Neuronal stem cell (in vitro differentiated cells): ENCODE measurements at regions not wholly inside any gene's neighbourhood (a gene's known extent, or its start where the extent isn't known, plus 50 kb on each side); places are given as distances from the start of the nearest gene placed in this dataset.

ENCODE experiments used
- DNase-seq: peaks from one replicate; pipeline ENCODE4 v3.0.0-alpha.2; 2013; ENCODE audit warnings: low spot score
- H2AFZ ChIP-seq: one replicate; pipeline ENCODE4 v1.6.1; 2013; ENCODE audit warnings: mild to moderate bottlenecking, low read length, inconsistent platforms
- H2AK5ac ChIP-seq: 2 replicates; pipeline ENCODE4 v1.6.1; 2013; ENCODE audit warnings: low read depth, mild to moderate bottlenecking, inconsistent platforms, low read length, moderate library complexity, mixed read lengths
- H2BK120ac ChIP-seq: 2 replicates; pipeline ENCODE4 v1.6.1; 2013; ENCODE audit warnings: low read depth, mild to moderate bottlenecking, inconsistent platforms, low read length, moderate library complexity, mixed read lengths
- H2BK12ac ChIP-seq: one replicate; pipeline ENCODE4 v1.6.1; 2013; ENCODE audit warnings: low read length, inconsistent platforms
- H2BK15ac ChIP-seq: 2 replicates; pipeline ENCODE4 v1.6.1; 2013; ENCODE audit warnings: mild to moderate bottlenecking, low read length, inconsistent platforms, mixed read lengths
- H2BK5ac ChIP-seq: one replicate; pipeline ENCODE4 v1.6.1; 2013; ENCODE audit warnings: inconsistent platforms, mild to moderate bottlenecking, low read length, moderate library complexity
- H3K14ac ChIP-seq: one replicate; pipeline ENCODE4 v1.6.1; 2013; ENCODE audit warnings: low read length, inconsistent platforms
- H3K18ac ChIP-seq: 2 replicates; pipeline ENCODE4 v1.6.1; 2013; ENCODE audit warnings: low read length, inconsistent platforms
- H3K23ac ChIP-seq: 2 replicates; pipeline ENCODE4 v1.6.1; 2013; ENCODE audit warnings: low read depth, mild to moderate bottlenecking, mixed read lengths, low read length, inconsistent platforms; ENCODE audit not compliant: poor library complexity
- H3K27ac ChIP-seq: replicated peaks from 3 replicates; pipeline ENCODE4 v1.5.1; 2013; ENCODE audit warnings: low read length, inconsistent platforms
- H3K27me3 ChIP-seq, 3 experiments: 2 replicates each; pipeline ENCODE4 v1.6.1; 2013; ENCODE audit warnings: low read length in 3 of 3, mild to moderate bottlenecking in 2 of 3, inconsistent platforms in 1 of 3, low read depth in 1 of 3, mixed read lengths in 1 of 3, moderate library complexity in 1 of 3; ENCODE audit not compliant: control insufficient read depth in 3 of 3, insufficient read depth in 3 of 3
- H3K36me3 ChIP-seq, 2 donors: replicated peaks in 1 of 2; 2 replicates each; pipeline ENCODE4 v1.6.1; 2013; ENCODE audit warnings: low read length in 2 of 2; ENCODE audit not compliant: control insufficient read depth in 2 of 2, insufficient read depth in 2 of 2
- H3K4ac ChIP-seq: 2 replicates; pipeline ENCODE4 v1.6.1; 2013; ENCODE audit warnings: inconsistent platforms, mild to moderate bottlenecking, low read length, moderate library complexity
- H3K4me1 ChIP-seq, 2 donors: 1 replicate in 1 of 2; 2 replicates in 1 of 2; pipeline ENCODE4 v1.6.1; 2013; ENCODE audit warnings: low read length in 2 of 2, low read depth in 1 of 2; ENCODE audit not compliant: control insufficient read depth in 2 of 2, insufficient read depth in 1 of 2
- H3K4me2 ChIP-seq: one replicate; pipeline ENCODE4 v1.6.1; 2013; ENCODE audit warnings: mild to moderate bottlenecking, low read length, inconsistent platforms; ENCODE audit not compliant: insufficient read depth, poor library complexity, severe bottlenecking
- H3K4me3 ChIP-seq, 2 donors: 2 replicates each; pipeline ENCODE4 v1.5.1; 2013; ENCODE audit warnings: low read length in 2 of 2, mild to moderate bottlenecking in 2 of 2, inconsistent platforms in 1 of 2, moderate library complexity in 1 of 2
- H3K79me1 ChIP-seq: one replicate; pipeline ENCODE4 v1.6.1; 2013; ENCODE audit warnings: low read depth, mild to moderate bottlenecking, inconsistent platforms, low read length, moderate library complexity
- H3K9ac ChIP-seq: one replicate; pipeline ENCODE4 v1.6.1; 2013; ENCODE audit warnings: mild to moderate bottlenecking, low read depth, low read length, inconsistent platforms; ENCODE audit not compliant: poor library complexity
- H3K9me3 ChIP-seq, 2 donors: replicated peaks in 1 of 2; 2 replicates each; pipeline versions ENCODE3 to v1.6.1; 2013; ENCODE audit warnings: low read length in 2 of 2, mild to moderate bottlenecking in 2 of 2, inconsistent platforms in 1 of 2, low read depth in 1 of 2, mixed read lengths in 1 of 2, moderate library complexity in 1 of 2; ENCODE audit not compliant: control insufficient read depth in 2 of 2, insufficient read depth in 1 of 2
- H4K8ac ChIP-seq: one replicate; pipeline ENCODE4 v1.6.1; 2013; ENCODE audit warnings: low read depth, mild to moderate bottlenecking, inconsistent platforms, low read length, moderate library complexity
- H4K91ac ChIP-seq: one replicate; pipeline ENCODE4 v1.6.1; 2013; ENCODE audit warnings: low read length, low read depth, mild to moderate bottlenecking, inconsistent platforms; ENCODE audit not compliant: poor library complexity
- WGBS, 2 donors: extraction: QIAGEN DNeasy Blood & Tissue Kit; methylation state at CpG; one replicate each; pipeline ENCODE4 v1.1.7; 2013; ENCODE audit warnings: missing lambda C conversion rate in 2 of 2, mixed read lengths in 1 of 2; ENCODE audit not compliant: insufficient read length in 2 of 2, insufficient replicate concordance in 1 of 2; ENCODE audit errors: extremely low coverage in 2 of 2; 5-methylcytosine and 5-hydroxymethylcytosine counted together

- H3K4me3 ChIP-seq = no peak overlapping the region
- H2BK12ac ChIP-seq = no peak overlapping the region
- no peak overlapping the region for H2AFZ ChIP-seq
- no peak overlapping the region for H3K9ac ChIP-seq
- H3K4ac ChIP-seq = no peak overlapping the region
- H3K4me1 ChIP-seq = peaks cover 13 to 25% of the 10 kb centered on the region in 2 donors
- H2BK15ac ChIP-seq = no peak overlapping the region
- H2BK5ac ChIP-seq = no peak overlapping the region
- H3K14ac ChIP-seq = no peak overlapping the region
- H4K8ac ChIP-seq = no peak overlapping the region
- H3K4me2 ChIP-seq = no peak overlapping the region
- no peak for DNase-seq
- no peaks in the 10 kb centered on the region for H3K79me1 ChIP-seq
- no peak overlapping the region for H3K23ac ChIP-seq
- no peak overlapping the region for H2AK5ac ChIP-seq
- peaks cover 0 to 8% of the 10 kb centered on the region in 2 donors for H3K9me3 ChIP-seq
- H2BK120ac ChIP-seq = no peak overlapping the region
- no peaks in the 10 kb centered on the region for H3K27me3 ChIP-seq
- no CpG with 5 or more reads among the region's 1 CpG for whole genome bisulfite sequencing, 2 donors
- no peaks in the 10 kb centered on the region for H3K36me3 ChIP-seq
- H3K18ac ChIP-seq = no peak overlapping the region
- H4K91ac ChIP-seq = no peak overlapping the region
- H3K27ac ChIP-seq = no peak overlapping the region
Observed at GRCh38 chr15:95848126-95848525, 482.4 kb upstream of the NR2F2 start.

- no peak overlapping the region for H3K4ac ChIP-seq
- no peak overlapping the region for H2AK5ac ChIP-seq
- no peak overlapping the region for H4K91ac ChIP-seq
- no peak overlapping the region for H2BK5ac ChIP-seq
- WGBS, 2 donors = no CpG with 5 or more reads among the region's 2 CpGs
- H2BK15ac ChIP-seq = no peak overlapping the region
- no peaks in the 10 kb centered on the region for H3K79me1 ChIP-seq
- H3K27ac ChIP-seq = no peak overlapping the region
- no peak overlapping the region for H3K18ac ChIP-seq
- no peak overlapping the region for H3K4me2 ChIP-seq
- no peak overlapping the region for H2BK12ac ChIP-seq
- H2AFZ ChIP-seq = no peak overlapping the region
- H3K9ac ChIP-seq = no peak overlapping the region
- no peaks in the 10 kb centered on the region for H3K27me3 ChIP-seq
- no peak overlapping the region for H3K4me3 ChIP-seq
- no peak for DNase-seq
- peaks cover 0 to 2% of the 10 kb centered on the region in 2 donors for H3K4me1 ChIP-seq
- H3K14ac ChIP-seq = no peak overlapping the region
- no peaks in the 10 kb centered on the region for H3K36me3 ChIP-seq
- no peak overlapping the region for H2BK120ac ChIP-seq
- H4K8ac ChIP-seq = no peak overlapping the region
- H3K9me3 ChIP-seq = peaks cover 0 to 8% of the 10 kb centered on the region in 2 donors
- no peak overlapping the region for H3K23ac ChIP-seq
Observed at GRCh38 chr15:95850837-95851236, 479.7 kb upstream of the NR2F2 start.

GRCh38 chr15:95853350-95853749 is 477.1 kb upstream of the NR2F2 start:
- no peak overlapping the region for H4K91ac ChIP-seq
- H3K9ac ChIP-seq = no peak overlapping the region
- H3K18ac ChIP-seq = no peak overlapping the region
- H2BK12ac ChIP-seq = no peak overlapping the region
- no peak overlapping the region for H2BK120ac ChIP-seq
- no peak overlapping the region for H2BK15ac ChIP-seq
- no peak overlapping the region for H2AFZ ChIP-seq
- H3K4me2 ChIP-seq = no peak overlapping the region
- H3K36me3 ChIP-seq = no peaks in the 10 kb centered on the region
- no peak overlapping the region for H2AK5ac ChIP-seq
- peaks cover 0 to 8% of the 10 kb centered on the region in 2 donors for H3K9me3 ChIP-seq
- no peak for DNase-seq
- peaks cover 2 to 6% of the 10 kb centered on the region in 2 donors for H3K4me1 ChIP-seq
- H3K27ac ChIP-seq = no peak overlapping the region
- H4K8ac ChIP-seq = no peak overlapping the region
- no peak overlapping the region for H3K23ac ChIP-seq
- no peaks in the 10 kb centered on the region for H3K27me3 ChIP-seq
- no peak overlapping the region for H3K4ac ChIP-seq
- H3K14ac ChIP-seq = no peak overlapping the region
- no peak overlapping the region for H3K4me3 ChIP-seq
- no peak overlapping the region for H2BK5ac ChIP-seq
- H3K79me1 ChIP-seq = no peaks in the 10 kb centered on the region

GRCh38 chr15:95857124-95857757 is 473.3 kb upstream of the NR2F2 start:
- Histone ChIP-seq H2BK12ac (no peak overlapping the region), H3K18ac (no peak overlapping the region), H4K8ac (no peak overlapping the region), H4K91ac (no peak overlapping the region), H3K4me1 (peaks cover 2 to 6% of the 10 kb centered on the region in 2 donors), H3K23ac (no peak overlapping the region), H2AFZ (no peak overlapping the region), H3K27ac (no peak overlapping the region), H2AK5ac (no peak overlapping the region), H3K9ac (no peak overlapping the region), H3K9me3 (peaks cover 0 to 3% of the 10 kb centered on the region in 2 donors), H2BK15ac (no peak overlapping the region), H3K79me1 (no peaks in the 10 kb centered on the region), H3K4me2 (no peak overlapping the region), H2BK120ac (no peak overlapping the region), H3K36me3 (no peaks in the 10 kb centered on the region), H2BK5ac (no peak overlapping the region), H3K4ac (no peak overlapping the region), H3K27me3 (no peaks in the 10 kb centered on the region), H3K4me3 (no peak overlapping the region), H3K14ac (no peak overlapping the region)
- WGBS, 2 donors = no CpG with 5 or more reads among the region's 4 CpGs
- DNase-seq = no peak
